GM18511 (cell line): ENCODE measurements at regions not wholly inside any gene's neighbourhood (a gene's known extent, or its start where the extent isn't known, plus 50 kb on each side); places are given as distances from the start of the nearest gene placed in this dataset.

ENCODE experiments used
- ATAC-seq: cut with Tn5 transposase; IDR thresholded peaks from one replicate; pipeline ENCODE4 v1.9.1; 2021; ENCODE audit warnings: mild to moderate bottlenecking, moderate library complexity; ENCODE audit not compliant: unreplicated experiment

- peak; percentile 39 for ATAC-seq
Measured at GRCh38 chr10:3902809-3903410, 117.9 kb upstream of the KLF6 start.

- peak; percentile 98 for ATAC-seq
Measured at GRCh38 chr10:3902054-3902808, 117.2 kb upstream of the KLF6 start.

GRCh38 chr10:3901370-3901769 is 116.4 kb upstream of the KLF6 start:
- no peak for ATAC-seq

- no peak for ATAC-seq
Measured at GRCh38 chr10:3900391-3900790, 115.4 kb upstream of the KLF6 start.

GRCh38 chr10:3898821-3899220 is 113.8 kb upstream of the KLF6 start:
- no peak for ATAC-seq

GRCh38 chr10:3897156-3897555 is 112.1 kb upstream of the KLF6 start:
- no peak for ATAC-seq

GRCh38 chr10:3896161-3896560 is 111.2 kb upstream of the KLF6 start:
- no peak for ATAC-seq

GRCh38 chr10:3895045-3895631 is 110.1 kb upstream of the KLF6 start:
- no peak for ATAC-seq

- no peak for ATAC-seq
Measured at GRCh38 chr10:3893901-3894563, 109.0 kb upstream of the KLF6 start.

GRCh38 chr10:3892440-3893425 is 107.7 kb upstream of the KLF6 start:
- no peak for ATAC-seq

- ATAC-seq, result no peak
Measured at GRCh38 chr10:3891396-3891795, 106.4 kb upstream of the KLF6 start.

- no peak for ATAC-seq
Measured at GRCh38 chr10:3890602-3891352, 105.8 kb upstream of the KLF6 start.

- ATAC-seq, result no peak
Measured at GRCh38 chr10:3889961-3890522, 105.0 kb upstream of the KLF6 start.

- peak; percentile 86 for ATAC-seq
Measured at GRCh38 chr10:3887885-3888476, 103.0 kb upstream of the KLF6 start.

- peak; percentile 5 for ATAC-seq
Measured at GRCh38 chr10:3887404-3887803, 102.4 kb upstream of the KLF6 start.

GRCh38 chr10:3886641-3887251 is 101.7 kb upstream of the KLF6 start:
- no peak for ATAC-seq

- no peak for ATAC-seq
Measured at GRCh38 chr10:3886191-3886590, 101.2 kb upstream of the KLF6 start.

GRCh38 chr10:3882855-3883254 is 97.8 kb upstream of the KLF6 start:
- no peak for ATAC-seq

GRCh38 chr10:3881622-3882021 is 96.6 kb upstream of the KLF6 start:
- ATAC-seq, result no peak
